ENCODE measurements at regions not wholly inside any gene's neighbourhood (a gene's known extent, or its start where the extent isn't known, plus 50 kb on each side); places are given as distances from the start of the nearest gene placed in this dataset.

DNA sequence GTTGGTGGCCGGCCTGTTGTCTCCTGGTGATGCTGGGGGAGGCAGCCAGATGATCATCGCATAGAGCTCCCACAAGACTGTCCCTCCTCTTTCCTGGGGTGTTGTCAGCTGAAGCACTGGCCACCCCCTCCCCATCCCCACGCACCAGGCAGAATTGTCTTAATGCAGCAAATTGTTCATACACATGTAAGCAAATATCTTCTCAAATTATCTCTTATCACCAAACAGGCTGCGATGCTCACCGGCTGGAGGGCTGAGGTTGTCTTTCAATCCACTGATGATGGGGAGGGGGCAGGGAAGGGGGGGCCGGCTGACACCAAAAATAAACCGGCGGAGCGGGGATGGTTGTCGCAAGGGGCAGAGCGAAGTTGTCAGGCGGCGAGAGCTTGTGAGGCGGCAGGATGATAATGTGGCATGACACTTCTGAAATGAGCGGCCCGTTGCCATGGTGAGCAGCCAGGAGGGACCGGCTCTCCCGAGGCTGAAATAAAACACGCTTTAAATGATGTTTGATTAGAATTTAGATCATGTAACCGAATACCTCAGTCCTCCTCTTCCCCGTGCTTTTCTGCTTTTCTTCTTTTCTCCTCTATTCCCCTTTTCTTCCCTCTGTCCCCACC is 59.8 kb downstream of the MRM1 start:
- intact Hi-C loops (cut with DNase I) = no loop called here
- H3K9me3 ChIP-seq = no peaks in the 10 kb centered on the region
- no peak for DNase-seq

DNA sequence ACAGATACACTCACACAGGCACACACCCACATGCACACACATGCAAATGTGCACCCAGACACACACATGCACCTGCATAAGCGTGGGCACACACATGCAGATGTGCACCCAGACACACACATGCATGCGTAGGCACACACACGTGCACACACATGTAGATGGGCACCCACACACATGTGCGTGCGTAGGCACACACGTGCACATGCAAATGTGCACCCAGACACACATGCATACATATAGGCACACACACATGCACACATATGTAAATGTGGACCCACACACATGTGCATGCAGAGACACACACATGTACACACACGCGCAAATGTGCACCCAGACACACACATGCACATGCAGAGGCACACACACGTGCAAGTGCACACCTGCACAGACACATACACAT is 60.3 kb downstream of the MRM1 start:
- intact Hi-C loops (cut with DNase I) = no loop called here
- TF ChIP-seq, protein P1, sequence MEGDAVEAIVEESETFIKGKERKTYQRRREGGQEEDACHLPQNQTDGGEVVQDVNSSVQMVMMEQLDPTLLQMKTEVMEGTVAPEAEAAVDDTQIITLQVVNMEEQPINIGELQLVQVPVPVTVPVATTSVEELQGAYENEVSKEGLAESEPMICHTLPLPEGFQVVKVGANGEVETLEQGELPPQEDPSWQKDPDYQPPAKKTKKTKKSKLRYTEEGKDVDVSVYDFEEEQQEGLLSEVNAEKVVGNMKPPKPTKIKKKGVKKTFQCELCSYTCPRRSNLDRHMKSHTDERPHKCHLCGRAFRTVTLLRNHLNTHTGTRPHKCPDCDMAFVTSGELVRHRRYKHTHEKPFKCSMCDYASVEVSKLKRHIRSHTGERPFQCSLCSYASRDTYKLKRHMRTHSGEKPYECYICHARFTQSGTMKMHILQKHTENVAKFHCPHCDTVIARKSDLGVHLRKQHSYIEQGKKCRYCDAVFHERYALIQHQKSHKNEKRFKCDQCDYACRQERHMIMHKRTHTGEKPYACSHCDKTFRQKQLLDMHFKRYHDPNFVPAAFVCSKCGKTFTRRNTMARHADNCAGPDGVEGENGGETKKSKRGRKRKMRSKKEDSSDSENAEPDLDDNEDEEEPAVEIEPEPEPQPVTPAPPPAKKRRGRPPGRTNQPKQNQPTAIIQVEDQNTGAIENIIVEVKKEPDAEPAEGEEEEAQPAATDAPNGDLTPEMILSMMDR (IDR thresholded peaks at IDR 0.05) = no peak
- H3K27ac ChIP-seq = no peak overlapping the region
- H3K4me1 ChIP-seq = no peaks in the 10 kb centered on the region
- peaks cover 39% of the 10 kb centered on the region for H3K27me3 ChIP-seq
- H3K9me3 ChIP-seq = no peaks in the 10 kb centered on the region
- no peaks in the 10 kb centered on the region for H3K36me3 ChIP-seq
- ATAC-seq (no peak), DNase-seq (no peak)
- no peak overlapping the region for H3K4me3 ChIP-seq

More for the DNA sequence above, 59.8 kb downstream of the MRM1 start:
- Histone ChIP-seq H3K27me3 (peaks cover 41% of the 10 kb centered on the region), H3K4me1 (no peaks in the 10 kb centered on the region), H3K27ac (no peak overlapping the region), H3K36me3 (no peaks in the 10 kb centered on the region), H3K4me3 (no peak overlapping the region)
- TF ChIP-seq, protein P1 (IDR thresholded peaks at IDR 0.05) = no peak
- no peak for ATAC-seq

DNA sequence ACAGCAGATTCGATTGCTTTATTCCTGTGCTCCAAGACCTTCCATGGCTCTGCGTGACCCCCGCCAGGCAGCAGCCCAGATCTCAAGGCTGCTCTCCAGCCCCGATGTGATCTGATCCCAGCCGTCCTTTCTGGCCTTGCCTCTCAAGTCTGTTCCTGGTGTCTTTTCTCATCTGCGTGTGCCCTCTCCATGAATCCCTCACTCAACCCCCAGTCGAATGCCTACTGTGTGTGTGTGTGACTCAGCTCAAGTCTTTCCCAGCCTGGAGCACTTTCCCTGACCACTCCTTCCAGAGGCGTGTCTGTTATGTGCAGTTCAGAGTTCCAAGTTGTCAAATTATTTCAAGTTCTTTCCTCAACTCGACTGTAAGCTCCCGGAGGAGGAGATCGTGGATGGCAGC is 64.0 kb downstream of the MRM1 start:
- H3K27me3 ChIP-seq = peaks cover 9% of the 10 kb centered on the region
- H3K27ac ChIP-seq = no peak overlapping the region
- H3K4me3 ChIP-seq = no peak overlapping the region
- no peaks in the 10 kb centered on the region for H3K4me1 ChIP-seq
- H3K36me3 ChIP-seq = no peaks in the 10 kb centered on the region
- no peaks in the 10 kb centered on the region for H3K9me3 ChIP-seq
- DNase-seq (no peak), ATAC-seq (no peak)
- intact Hi-C loops (cut with DNase I) = no loop called here
- TF ChIP-seq, protein P1 (IDR thresholded peaks at IDR 0.05) = no peak

DNA sequence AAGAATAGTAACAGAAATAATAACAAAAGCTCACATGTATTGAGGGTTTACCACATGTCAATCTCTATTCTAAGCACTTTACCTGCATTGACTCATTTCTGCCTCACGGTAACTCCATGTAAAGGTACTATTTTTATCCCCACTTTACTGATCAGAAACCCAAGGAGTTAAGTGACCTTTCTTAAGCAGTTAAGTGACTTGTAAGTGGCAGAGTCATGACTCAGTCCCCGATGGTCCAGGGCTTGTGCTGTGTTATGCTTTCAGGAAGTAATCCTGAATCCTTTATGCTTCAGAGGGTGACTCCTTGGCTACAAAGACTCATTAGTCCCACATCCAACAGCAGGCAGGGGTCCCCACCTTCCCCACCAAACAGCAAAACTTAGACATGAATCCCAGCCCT is 66.5 kb downstream of the MRM1 start:
- intact Hi-C loops (cut with DNase I) = no loop called here
- ATAC-seq (no peak), DNase-seq (no peak)
- Histone ChIP-seq H3K27me3 (peaks cover 9% of the 10 kb centered on the region), H3K9me3 (no peaks in the 10 kb centered on the region), H3K4me3 (no peak overlapping the region), H3K27ac (no peak overlapping the region), H3K4me1 (no peaks in the 10 kb centered on the region), H3K36me3 (no peaks in the 10 kb centered on the region)
- TF ChIP-seq, protein P1 (IDR thresholded peaks at IDR 0.05) = no peak

DNA sequence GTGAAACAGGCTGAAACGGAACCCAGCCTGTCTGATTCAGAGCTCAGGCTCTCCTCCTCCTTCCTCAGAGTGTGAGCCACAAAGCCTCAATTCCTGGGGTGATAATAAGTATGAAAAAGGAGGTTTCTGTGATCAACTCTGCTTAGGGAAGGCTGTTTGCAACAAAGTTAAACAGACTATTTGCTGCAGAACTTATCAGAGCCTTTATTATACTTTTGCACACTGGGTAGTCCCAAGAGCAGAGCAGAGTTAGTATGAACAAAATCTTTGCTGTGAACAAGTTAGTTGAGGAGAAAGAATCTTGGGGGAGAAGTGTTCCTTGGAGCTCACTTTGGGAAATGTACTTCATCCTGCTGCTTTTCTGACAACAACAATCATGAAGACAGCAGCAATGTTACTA is 67.4 kb downstream of the MRM1 start:
- Histone ChIP-seq H3K4me1 (no peaks in the 10 kb centered on the region), H3K27ac (no peak overlapping the region), H3K9me3 (no peaks in the 10 kb centered on the region), H3K27me3 (peaks cover 3% of the 10 kb centered on the region), H3K4me3 (no peak overlapping the region), H3K36me3 (no peaks in the 10 kb centered on the region)
- ATAC-seq (no peak), DNase-seq (no peak)
- intact Hi-C loops (cut with DNase I) = no loop called here
- TF ChIP-seq, protein P1 (IDR thresholded peaks at IDR 0.05) = no peak

DNA sequence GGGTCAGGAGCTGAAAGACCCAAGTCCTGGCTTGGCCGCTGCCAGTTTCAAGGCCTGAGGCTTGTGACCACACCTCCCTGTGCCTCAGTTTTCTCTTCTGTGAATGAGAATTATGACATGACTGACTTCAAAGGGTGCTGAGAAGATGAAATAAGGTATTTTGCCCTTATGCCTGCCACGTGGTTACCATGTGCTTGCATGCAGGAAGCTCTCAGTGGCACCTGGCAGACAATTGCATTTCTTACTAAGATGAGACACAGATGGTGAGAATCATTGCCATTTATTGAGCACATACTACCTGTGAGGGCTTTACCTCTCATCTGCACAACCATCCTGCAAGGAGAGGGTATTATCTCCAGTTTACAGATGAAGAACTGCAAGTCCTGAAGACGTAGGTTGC is 69.8 kb downstream of the MRM1 start:
- no peaks in the 10 kb centered on the region for H3K27me3 ChIP-seq
- no peak for ATAC-seq
- DNase-seq = no peak
- no peak overlapping the region for H3K4me3 ChIP-seq
- intact Hi-C loops (cut with DNase I) = no loop called here
- H3K36me3 ChIP-seq = no peaks in the 10 kb centered on the region
- no peaks in the 10 kb centered on the region for H3K9me3 ChIP-seq
- TF ChIP-seq, protein P1 (IDR thresholded peaks at IDR 0.05) = no peak
- no peaks in the 10 kb centered on the region for H3K4me1 ChIP-seq
- no peak overlapping the region for H3K27ac ChIP-seq
